ENCODE measurements at regions not wholly inside any gene's neighbourhood (a gene's known extent, or its start where the extent isn't known, plus 50 kb on each side); places are given as distances from the start of the nearest gene placed in this dataset.

DNA sequence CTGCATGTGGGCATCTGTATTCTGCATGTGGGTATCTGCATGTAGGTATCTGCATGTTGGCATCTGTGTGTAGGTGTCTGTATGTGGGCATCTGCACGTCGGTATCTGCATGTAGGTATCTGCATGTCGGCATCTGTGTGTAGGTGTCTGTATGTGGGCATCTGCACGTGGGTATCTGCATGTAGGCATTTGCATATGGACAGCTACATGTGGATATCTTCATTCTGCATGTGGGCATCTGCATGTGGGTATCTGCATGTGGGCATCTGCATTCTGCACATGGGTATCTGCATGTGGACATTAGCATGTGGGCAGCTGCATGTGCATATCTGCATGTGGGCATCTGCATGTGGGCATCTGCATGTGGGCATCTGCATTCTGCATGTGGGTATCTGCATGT lies 537.4 kb downstream of the RNF144A start:
- Histone ChIP-seq H3K9me3 (no peaks in the 10 kb centered on the region), H3K4me1 (no peaks in the 10 kb centered on the region), H3K27me3 (no peaks in the 10 kb centered on the region), H3K36me3 (no peaks in the 10 kb centered on the region), H3K4me3 (no peak overlapping the region), H3K27ac (no peak overlapping the region)
- in situ Hi-C loops (cut with MboI; ENCODE audit: low sequenced_read_pairs in 4 of 4) (no loop called here), intact Hi-C loops (cut with DNase I; ENCODE audit: low total_unique reads) (no loop called here)
- TF ChIP-seq, protein P1, sequence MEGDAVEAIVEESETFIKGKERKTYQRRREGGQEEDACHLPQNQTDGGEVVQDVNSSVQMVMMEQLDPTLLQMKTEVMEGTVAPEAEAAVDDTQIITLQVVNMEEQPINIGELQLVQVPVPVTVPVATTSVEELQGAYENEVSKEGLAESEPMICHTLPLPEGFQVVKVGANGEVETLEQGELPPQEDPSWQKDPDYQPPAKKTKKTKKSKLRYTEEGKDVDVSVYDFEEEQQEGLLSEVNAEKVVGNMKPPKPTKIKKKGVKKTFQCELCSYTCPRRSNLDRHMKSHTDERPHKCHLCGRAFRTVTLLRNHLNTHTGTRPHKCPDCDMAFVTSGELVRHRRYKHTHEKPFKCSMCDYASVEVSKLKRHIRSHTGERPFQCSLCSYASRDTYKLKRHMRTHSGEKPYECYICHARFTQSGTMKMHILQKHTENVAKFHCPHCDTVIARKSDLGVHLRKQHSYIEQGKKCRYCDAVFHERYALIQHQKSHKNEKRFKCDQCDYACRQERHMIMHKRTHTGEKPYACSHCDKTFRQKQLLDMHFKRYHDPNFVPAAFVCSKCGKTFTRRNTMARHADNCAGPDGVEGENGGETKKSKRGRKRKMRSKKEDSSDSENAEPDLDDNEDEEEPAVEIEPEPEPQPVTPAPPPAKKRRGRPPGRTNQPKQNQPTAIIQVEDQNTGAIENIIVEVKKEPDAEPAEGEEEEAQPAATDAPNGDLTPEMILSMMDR (IDR thresholded peaks at IDR 0.05 in 4 of 5, conservative IDR thresholded peaks at IDR 0.05 in 1 of 5): no peak
- TF ChIP-seq POLR2A (IDR thresholded peaks at IDR 0.05): no peak
- DNase-seq: no peak
- ATAC-seq: no peak

DNA sequence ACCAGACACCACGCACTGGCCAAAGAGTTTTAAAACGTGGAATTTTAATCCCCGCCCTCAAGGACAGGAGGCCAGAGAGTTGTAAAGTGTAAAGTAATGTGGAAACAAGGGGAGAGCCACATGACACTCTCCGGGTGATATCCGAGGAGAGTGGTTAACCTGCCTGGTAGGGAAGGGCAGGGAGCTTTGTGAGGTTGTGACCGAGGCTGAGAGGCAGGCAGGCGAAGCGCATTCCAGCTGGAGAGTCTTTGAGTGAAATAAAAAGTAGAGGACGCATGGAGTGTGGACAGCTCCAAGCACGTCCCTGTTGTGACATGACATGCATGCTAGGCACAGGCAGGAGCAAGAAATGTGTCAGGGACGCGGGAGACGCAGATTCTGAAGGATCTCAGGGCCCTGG lies 539.5 kb downstream of the RNF144A start:
- intact Hi-C loops (cut with DNase I; ENCODE audit: low total_unique reads): no loop called here
- H3K27ac ChIP-seq: no peak overlapping the region
- DNase-seq (no peak), ATAC-seq (no peak)
- no peaks in the 10 kb centered on the region for H3K36me3 ChIP-seq
- H3K9me3 ChIP-seq: no peaks in the 10 kb centered on the region
- in situ Hi-C loops (cut with MboI; ENCODE audit: low sequenced_read_pairs in 4 of 4): no loop called here
- no peaks in the 10 kb centered on the region for H3K4me1 ChIP-seq
- no peak overlapping the region for H3K4me3 ChIP-seq
- H3K27me3 ChIP-seq: no peaks in the 10 kb centered on the region
- TF ChIP-seq, protein P1 (IDR thresholded peaks at IDR 0.05 in 4 of 5, conservative IDR thresholded peaks at IDR 0.05 in 1 of 5): no peak
- no peak for TF ChIP-seq POLR2A (IDR thresholded peaks at IDR 0.05)

DNA sequence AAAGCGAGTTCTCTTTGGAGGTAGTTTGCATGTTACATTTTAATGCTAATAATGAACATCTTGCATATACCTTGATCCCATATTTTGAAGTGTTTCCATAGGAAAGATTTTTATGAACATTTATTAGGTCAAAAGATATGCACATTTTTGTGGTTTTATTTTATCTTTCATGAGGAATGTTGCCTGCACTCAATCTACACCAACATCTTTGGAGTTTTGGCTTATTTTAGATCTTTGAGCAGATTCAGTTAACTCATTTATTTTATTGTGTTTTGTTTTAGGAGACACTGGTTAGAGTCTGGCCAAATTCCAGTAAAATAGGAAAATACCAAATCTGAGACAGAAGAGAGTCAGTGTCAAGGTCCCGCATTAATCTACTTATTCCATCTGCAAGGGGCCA lies 540.9 kb downstream of the RNF144A start:
- no peak overlapping the region for H3K4me3 ChIP-seq
- H3K4me1 ChIP-seq: no peaks in the 10 kb centered on the region
- no peak for TF ChIP-seq POLR2A (IDR thresholded peaks at IDR 0.05)
- TF ChIP-seq, protein P1 (IDR thresholded peaks at IDR 0.05 in 4 of 5, conservative IDR thresholded peaks at IDR 0.05 in 1 of 5): no peak
- in situ Hi-C loops (cut with MboI; ENCODE audit: low sequenced_read_pairs in 4 of 4) (no loop called here), intact Hi-C loops (cut with DNase I; ENCODE audit: low total_unique reads) (no loop called here)
- H3K36me3 ChIP-seq: no peaks in the 10 kb centered on the region
- ATAC-seq (no peak), DNase-seq (no peak)
- no peaks in the 10 kb centered on the region for H3K27me3 ChIP-seq
- no peak overlapping the region for H3K27ac ChIP-seq
- H3K9me3 ChIP-seq: no peaks in the 10 kb centered on the region

DNA sequence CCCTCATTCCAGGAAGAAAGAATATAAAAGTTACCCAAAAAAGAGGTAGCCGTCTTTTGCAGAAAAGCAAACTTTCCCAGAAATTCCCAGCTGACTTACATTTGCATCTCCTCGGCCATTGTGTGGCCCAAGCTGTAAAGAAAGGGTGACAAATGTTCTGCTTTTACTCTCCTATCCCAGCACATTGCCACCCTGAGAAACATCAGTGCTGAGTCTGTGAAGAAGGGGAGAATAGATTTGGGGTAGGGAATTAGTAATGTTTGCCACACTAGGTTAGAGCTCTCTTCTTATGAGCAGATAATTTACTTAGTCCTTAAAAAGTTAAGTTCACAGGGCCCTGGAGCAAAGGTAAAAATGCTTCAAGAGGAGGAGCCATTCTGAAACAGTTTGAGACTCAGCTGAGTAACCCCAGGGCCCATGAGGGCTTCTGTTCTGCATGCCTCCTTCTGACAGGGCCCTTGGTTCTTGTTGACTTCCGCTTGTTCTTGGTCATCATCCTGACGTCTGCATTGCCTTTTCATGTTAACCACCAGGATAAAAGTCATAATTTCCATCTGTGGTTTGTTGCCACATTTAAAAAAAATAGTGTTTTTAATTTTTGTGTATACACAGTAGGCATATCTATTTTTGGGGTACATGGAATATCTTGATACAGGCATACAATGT lies 550.7 kb downstream of the RNF144A start:
- ATAC-seq (no peak), DNase-seq (no peak)
- in situ Hi-C loops (cut with MboI; ENCODE audit: low sequenced_read_pairs in 4 of 4) (no loop called here), intact Hi-C loops (cut with DNase I; ENCODE audit: low total_unique reads) (no loop called here)
- TF ChIP-seq, protein P1 (IDR thresholded peaks at IDR 0.05 in 4 of 5, conservative IDR thresholded peaks at IDR 0.05 in 1 of 5): no peak
- no peak for TF ChIP-seq POLR2A (IDR thresholded peaks at IDR 0.05)
- no peaks in the 10 kb centered on the region for H3K27me3 ChIP-seq
- H3K4me1 ChIP-seq: no peaks in the 10 kb centered on the region
- no peaks in the 10 kb centered on the region for H3K9me3 ChIP-seq
- H3K4me3 ChIP-seq: no peak overlapping the region
- H3K27ac ChIP-seq: no peak overlapping the region
- H3K36me3 ChIP-seq: no peaks in the 10 kb centered on the region

DNA sequence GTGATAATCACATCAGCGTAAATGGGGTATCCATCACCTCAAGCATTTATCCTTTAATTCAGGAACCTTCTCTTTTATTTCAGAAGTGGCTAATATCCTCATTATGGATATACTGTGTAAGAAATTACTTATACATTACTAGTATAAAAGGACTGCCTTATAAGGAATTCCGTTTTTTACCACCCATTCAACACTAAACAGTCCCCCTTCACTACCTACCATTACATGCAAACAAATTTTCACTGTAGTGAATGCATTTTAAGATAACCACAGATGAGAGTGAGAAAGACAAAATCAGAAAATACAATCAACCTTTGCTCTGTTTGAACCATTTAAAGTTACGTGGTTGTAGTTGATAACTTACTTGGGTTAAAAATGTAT lies 551.2 kb downstream of the RNF144A start:
- H3K4me3 ChIP-seq: no peak overlapping the region
- ATAC-seq (no peak), DNase-seq (no peak)
- no peak overlapping the region for H3K27ac ChIP-seq
- no peaks in the 10 kb centered on the region for H3K27me3 ChIP-seq
- H3K9me3 ChIP-seq: no peaks in the 10 kb centered on the region
- no peak for TF ChIP-seq POLR2A (IDR thresholded peaks at IDR 0.05)
- TF ChIP-seq, protein P1 (IDR thresholded peaks at IDR 0.05 in 4 of 5, conservative IDR thresholded peaks at IDR 0.05 in 1 of 5): no peak
- in situ Hi-C loops (cut with MboI; ENCODE audit: low sequenced_read_pairs in 4 of 4) (no loop called here), intact Hi-C loops (cut with DNase I; ENCODE audit: low total_unique reads) (no loop called here)
- H3K4me1 ChIP-seq: no peaks in the 10 kb centered on the region
- no peaks in the 10 kb centered on the region for H3K36me3 ChIP-seq
